ENCODE measurements at regions not wholly inside any gene's neighbourhood (a gene's known extent, or its start where the extent isn't known, plus 50 kb on each side); places are given as distances from the start of the nearest gene placed in this dataset.

GRCh38 chr3:106227068-106227467, 358.3 kb upstream of the CBLB start:
- no peak for TF ChIP-seq CTCF (IDR thresholded peaks at IDR 0.05)
- no peak for TF ChIP-seq POLR2AphosphoS5 (IDR thresholded peaks at IDR 0.05)

All from upper lobe of left lung (tissue), 4 donors.